SIG-M5 treated with dmso at 0.1 percent for 504 hours (cell line): ENCODE measurements at regions not wholly inside any gene's neighbourhood (a gene's known extent, or its start where the extent isn't known, plus 50 kb on each side); places are given as distances from the start of the nearest gene placed in this dataset.

ENCODE experiments used
- DNase-seq: peaks from one replicate; lab custom pipeline; 2025; ENCODE audit not compliant: unreplicated experiment; lab: John Stamatoyannopoulos, UW

DNA sequence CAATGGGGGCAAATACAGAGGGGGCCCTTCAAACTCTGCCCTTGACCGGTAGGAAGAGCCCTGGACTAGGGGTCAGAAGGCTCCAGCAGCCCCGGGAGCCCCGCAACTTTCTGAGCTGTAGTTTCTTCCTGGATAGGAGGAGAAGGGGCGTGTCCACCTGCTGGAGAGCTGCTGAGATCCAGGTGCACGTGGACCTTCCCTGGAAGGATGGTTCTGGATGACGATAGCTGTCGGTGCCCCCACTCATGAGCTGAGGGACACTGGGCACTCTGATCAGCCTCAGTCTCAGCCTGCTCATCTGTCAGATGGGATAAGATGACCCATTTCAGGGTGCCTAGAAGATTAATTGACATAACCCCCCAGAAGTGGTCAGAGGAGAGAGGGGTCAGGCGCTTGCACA lies 125.2 kb upstream of the HDAC4 start:
- DNase-seq, result no peak

DNA sequence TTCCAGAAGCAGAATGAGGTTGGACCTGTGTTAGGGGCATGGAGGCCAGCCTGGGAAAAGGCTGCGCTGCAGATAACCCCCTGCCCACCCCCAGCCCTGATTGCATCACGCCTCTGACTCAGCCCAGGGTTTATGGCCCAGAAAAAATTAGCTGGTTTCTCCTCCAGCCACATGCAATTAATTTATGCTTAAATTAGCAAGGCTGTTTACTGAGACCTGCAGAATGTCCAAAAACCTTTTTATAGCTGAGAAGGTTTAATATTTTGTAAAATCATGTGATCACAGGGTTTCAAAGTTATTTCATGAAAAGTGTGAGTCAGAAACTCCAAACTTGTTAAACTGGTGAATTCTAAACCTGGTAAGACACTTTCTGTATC lies 123.1 kb upstream of the HDAC4 start:
- DNase-seq, result peak; percentile 32

DNA sequence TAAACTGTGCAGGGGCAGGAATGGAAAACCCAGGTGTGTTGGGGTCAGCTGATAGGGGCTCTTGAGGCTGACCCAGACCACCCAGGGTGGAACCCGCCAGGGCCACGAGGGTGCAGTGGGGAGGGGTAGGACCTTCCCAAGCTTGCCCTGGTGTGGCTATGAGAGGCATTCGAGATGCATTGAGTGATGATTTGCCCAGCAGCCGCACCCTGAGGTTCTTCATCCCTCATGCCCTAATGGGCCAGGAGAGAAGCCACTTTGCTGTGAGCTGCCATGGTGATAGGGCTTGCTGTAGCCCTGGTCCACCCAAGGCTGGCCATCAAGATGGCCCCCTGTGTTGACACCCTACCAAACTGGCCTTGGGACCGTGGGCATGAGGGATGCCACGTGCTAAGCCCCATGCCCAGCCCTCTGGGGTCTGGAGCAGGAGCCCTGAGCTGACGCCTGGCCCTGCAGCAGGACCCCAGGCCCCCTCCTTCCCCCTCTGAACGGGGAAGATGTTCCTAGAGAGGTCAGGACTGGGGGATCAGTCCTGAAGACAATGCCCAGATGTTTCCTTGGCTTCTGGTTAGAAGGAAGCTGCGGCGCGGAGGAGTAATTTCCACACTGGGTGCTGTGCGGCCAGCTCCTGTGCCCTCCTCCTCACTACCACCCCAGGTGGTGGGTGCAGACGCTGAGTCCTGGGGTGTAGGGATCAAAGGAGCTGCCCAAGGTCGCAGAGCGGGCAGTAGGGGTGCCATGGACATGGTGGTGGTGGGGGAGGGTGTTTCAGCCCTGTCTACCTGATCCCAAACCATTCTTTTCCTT lies 122.5 kb upstream of the HDAC4 start:
- no peak for DNase-seq

DNA sequence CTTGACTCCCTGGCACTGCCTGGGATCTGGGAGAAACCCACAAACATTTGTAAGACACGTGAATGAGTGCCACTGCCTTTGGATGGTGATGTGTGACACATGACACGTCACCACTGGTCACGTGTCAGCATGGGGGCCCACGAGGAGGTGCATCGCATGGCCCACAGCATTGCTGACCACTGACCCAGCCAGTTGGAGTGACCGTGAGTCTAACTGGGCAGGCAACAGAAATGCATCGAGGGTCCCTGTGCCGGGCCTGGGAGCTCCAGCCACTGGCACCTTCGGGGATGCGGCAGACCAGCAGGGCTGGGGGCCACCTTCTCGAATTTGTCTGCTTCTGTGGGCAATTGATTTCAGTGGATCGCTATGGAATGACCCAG lies 121.9 kb upstream of the HDAC4 start:
- no peak for DNase-seq

DNA sequence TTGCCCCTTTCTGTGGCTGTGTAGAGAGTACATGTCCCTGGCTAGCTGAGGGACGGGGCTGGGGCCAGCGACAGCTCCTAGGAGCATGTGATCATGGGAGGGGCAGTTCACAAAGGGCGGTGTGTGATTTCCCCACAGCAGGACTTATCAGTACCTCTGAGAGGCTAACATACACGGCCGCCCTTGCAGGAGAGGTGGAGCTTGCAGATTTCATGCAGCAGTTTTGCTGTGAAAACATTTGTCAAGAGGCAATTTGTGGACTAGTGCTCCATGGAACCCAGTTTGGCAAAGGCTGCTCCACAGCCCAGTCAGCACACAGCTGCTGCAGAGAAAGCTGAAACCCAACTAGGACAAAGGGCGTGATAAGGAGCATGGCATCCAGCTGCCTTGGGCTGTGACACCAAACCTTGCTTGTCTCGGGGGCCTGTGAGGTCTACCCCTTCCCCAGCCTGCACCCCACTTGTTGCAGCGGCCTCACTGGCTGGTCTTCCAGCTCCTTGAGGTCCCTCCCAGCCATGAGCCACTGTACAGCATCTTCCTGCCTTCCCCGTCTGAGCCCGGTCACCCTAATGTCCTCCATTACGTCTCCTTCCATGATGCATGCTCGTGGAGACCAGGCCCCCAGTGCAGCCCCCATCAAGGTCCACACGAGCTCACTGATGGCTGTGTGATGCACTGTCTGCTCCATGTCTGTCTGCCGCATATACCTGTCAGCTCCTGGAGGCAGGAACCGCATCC lies 121.4 kb upstream of the HDAC4 start:
- no peak for DNase-seq

DNA sequence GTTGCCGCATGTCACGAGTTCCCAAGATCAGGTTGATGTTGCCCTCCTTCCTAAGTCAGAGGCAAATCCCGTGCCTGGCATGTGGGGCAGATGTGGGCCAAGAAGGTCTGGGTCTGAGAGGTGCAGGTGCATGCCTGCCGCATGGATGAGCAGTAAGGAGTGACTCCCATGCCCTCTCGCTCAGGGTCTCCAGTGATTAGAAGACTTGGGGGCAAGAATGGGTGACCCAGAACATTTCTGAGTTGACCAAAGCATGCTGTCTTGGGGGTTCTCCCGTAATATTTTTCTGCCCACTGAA lies 120.6 kb upstream of the HDAC4 start:
- no peak for DNase-seq

DNA sequence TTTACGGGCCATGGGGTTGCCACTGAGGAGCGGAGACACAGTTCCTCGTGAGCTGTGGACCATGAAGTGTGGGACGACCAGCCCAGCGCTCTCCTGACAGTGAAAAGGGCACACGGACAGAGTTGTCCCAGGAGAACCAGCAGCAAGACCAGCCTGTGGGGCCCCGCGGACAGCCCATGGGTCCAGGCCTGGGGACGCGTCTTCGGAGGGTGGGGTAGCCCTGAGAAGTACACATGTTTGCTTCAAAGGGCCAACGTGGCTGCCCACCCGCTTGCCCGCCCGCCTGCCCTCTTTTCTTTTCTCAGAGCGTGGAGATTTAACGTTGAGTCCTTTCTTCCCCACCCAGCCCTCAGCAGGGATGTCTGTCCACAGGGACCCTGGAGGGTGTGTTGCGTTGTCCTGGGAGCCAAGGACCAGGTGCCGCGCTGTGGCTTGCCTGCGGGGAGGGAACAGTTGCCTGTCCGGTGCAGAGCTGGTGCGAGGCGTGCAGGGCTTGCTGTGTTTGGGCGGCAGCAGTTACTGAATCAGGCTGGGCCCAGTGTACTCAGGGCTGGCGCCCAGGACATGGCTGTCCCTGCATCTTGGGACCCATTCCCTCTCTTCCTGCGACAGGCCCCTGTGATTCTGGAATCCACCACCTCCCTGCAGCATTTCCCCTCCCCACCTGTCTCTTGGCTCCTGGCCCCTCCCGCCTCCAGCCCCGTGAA lies 120.1 kb upstream of the HDAC4 start:
- no peak for DNase-seq

DNA sequence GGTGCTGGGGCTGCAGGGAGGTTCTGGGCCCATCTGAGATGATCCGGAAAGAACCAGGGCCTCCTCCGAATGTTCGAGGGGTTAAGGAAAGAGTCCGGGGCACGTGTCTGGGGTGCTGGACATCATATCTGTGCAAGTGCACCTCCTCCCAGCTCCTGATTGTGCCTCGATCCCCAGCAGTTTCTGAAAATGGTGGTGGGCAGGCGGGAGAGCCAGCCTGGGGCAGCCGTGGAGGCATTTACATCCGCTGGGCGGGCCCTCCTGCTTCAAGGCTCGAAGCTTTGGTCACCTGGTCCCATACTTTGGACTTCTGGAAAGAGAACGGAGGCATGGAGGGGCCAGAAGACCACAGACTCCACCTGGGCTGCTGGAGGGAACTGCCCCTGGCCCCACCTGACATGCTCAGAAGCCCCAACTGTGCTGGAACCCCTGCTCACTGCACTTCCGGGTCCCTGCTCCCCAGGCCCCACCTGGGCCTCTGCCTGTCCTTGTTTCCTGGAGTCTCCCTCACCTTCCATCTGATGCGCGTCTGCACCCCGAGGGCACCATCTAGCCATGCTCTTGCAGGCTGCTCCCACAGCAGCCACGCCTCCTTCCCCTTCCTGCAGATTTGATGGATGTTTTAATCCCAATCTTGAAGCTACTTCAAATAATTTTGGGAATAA lies 119.2 kb upstream of the HDAC4 start:
- DNase-seq, result no peak

DNA sequence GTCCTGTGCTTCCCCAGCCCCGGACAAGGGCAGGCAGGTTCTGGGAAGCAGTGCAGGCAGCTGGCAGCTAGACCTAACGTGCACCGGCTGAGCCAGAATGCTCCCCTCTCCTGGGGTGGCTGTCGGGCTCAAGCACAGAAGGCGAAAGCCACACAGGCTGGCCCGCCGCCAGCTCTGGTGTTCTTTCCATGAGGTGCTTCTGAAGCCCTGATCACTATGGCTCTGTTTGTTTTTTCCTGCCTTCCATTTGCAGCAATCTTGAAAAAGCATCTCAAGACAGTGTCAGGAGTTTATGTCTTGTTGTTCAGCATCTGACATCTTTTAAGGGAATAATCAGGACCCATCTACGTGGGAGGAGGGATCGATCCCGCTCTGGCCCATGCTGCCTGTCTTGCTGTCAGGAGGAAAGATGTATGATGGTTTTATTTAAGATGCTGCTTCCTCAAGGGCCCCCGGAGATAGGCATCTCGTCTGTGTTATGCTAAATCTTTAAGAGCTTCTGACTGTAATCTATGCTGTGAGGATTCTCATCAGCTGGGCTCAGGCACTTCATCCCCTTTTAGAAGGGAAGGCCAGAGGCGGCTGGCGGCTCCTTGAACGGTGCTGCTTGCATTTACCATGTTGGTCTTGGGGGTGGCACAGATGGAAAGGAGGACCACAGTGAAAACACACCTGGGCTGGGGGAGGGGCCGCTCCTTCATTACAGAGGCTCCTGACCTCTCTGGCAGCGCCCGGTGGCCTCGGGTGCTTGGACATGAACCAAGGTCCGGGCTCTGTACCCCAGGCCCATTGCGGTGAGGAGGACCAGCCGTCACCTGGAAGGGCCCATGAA lies 118.5 kb upstream of the HDAC4 start:
- no peak for DNase-seq

DNA sequence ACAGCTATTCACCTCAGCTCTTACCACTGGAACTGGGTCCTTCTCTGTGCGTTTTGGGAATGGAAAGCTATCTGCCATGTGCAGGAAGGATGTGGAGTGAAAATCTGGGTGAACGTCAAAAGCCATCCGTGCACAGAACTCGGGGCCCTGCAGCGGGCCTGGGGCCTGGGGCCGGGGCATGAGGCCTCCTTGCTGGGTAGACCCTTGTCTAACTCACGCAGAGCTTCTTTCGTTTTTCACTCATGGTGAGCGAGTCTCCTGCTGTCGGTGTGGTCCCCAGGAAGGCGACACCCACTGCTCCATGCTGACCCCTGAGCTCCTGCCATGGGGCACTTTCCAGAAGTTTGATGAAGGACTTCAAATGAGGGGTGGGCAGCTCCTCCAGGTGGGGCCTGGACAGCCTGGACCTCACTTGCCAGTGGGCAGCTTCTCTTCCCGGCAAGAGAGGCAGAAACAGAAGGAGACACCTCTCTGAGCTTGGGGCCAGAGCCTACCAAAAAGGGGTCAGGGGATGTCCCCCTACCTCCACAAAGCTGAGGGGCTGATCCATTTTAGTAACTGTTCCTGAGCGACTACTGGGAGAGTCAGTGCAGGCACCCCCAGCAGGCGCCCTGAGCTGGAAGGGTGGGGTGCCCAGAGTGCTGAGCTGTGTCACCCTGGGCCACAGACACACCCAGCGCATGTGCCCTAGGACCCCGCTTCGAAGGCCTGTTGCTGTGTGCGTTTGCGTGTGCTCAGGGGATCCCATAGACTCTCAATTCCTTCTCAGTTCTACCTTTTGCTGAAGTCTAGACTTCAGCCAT lies 117.7 kb upstream of the HDAC4 start:
- DNase-seq, result no peak

DNA sequence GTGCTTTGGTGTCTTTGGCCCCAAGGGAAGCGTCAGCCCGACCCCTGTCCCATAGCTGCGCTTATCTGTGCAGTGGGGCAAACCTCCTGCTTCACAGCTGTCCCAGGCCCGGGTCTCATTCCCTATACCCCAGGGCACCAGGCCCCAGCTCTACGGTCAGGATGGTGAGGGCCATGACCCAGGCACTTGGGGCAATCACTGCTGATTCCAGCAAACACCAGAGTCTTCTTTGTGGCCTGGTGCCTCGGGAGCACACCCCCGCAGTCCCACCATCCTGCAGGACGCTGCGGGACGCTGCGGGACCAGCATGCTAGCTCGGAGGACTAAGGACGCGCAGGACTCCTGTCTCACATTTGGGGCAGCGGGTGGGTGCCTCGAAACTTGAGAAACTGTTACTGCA lies 116.9 kb upstream of the HDAC4 start:
- no peak for DNase-seq

DNA sequence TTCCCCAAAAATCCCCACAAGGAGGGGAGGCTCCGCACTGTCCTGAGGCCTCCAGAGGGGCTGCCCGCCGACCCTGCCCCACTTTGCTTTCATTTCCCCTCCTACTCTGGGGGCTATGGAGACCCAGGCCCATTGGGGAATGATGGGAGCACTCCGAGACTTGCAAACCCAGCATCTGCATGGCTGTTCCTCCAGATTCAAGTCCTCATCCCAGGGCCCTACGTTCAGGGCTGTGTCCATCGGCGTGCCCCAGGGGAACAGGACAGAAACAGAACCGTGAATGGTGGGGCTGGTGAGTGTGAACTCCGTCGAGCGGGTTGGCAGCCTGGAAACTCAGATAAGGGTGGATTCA lies 116.1 kb upstream of the HDAC4 start:
- DNase-seq, result no peak

DNA sequence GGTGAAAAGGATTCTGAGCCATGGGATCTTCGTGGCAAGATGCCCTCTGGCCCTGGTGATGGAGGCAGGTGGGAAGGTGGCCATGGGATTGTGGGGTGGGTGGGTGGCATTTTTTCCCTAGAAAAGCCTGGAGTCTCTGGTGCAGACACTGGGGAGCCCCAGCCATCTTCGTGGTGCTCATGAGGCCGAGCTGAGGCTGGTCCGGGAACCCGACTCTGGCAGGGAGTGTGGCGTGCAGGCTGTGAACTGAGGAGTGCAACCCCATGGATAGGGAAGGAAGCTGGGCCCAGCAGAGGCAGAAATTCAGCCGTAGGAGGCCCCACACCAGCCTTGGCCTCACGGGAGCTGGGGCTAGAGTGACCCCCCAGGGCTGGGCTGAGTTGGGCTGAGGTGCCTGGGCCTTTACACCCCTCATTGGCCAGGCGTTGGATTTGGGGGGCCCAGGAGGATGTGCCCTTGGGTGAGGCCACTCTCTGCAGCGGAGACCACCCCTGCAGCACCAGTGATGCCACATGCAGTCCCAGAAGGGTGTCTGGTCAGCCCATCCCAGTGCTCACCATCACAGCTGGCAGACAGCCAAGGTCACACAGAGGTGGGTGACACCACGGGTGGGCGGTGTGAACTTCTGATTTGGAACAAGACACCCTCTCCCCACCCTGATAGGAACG lies 115.6 kb upstream of the HDAC4 start:
- DNase-seq, result no peak

DNA sequence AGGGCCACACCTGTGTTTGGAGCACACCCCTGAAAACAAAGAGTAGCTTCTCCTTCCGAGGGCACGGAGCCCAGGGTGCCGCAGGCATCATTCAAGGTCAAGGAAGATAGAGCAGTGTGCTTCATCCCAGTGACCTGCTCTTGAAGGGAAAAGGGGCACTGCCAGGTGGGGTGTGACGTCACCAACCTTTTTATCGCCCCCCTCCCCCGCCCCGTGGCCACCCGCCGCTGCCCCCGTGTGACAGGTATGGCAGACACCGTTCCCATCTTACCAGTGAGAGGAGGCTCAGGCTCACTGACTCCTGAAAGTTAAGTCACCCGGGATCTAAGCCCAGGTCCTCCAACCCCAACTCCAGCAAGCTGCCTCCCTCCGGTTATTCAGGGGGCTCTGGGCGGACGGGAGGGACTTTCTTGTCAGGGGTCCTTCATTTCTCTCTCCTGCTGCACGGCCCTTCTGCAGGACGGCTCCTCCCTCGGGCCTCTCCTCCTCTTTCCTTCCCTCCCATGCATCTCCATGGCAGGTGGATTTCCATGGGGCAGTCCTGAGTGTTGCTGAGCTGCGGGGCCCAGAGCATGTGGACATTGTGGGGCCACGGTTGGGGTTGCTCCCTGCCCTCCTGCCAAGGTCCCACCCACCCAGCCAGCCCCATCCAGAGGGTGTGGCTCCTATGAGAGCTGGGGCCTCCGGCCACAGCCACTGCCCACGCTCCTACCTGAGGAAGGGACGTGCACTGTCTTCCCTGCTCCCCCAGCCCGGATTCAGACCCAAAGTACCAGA lies 114.1 kb upstream of the HDAC4 start:
- DNase-seq, result no peak

DNA sequence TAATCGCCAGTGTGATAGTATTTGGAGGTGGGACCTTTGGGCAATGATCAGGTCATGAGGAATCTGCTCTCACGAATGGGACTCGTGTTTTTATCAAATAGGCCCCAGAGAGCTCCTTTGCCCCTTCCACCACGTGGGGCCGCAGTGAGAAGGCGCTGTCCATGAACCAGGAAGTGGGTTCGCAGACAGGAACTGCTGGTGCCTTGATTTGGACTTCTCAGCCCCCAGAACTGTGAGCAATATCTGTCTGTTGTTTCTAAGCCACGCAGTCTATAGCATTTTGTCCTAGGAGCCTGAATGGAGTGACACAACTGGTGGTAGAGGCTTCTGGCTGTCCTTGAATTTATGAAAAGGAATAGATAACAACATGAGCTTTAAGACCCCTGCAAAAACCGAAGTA lies 111.2 kb upstream of the HDAC4 start:
- DNase-seq, result no peak

DNA sequence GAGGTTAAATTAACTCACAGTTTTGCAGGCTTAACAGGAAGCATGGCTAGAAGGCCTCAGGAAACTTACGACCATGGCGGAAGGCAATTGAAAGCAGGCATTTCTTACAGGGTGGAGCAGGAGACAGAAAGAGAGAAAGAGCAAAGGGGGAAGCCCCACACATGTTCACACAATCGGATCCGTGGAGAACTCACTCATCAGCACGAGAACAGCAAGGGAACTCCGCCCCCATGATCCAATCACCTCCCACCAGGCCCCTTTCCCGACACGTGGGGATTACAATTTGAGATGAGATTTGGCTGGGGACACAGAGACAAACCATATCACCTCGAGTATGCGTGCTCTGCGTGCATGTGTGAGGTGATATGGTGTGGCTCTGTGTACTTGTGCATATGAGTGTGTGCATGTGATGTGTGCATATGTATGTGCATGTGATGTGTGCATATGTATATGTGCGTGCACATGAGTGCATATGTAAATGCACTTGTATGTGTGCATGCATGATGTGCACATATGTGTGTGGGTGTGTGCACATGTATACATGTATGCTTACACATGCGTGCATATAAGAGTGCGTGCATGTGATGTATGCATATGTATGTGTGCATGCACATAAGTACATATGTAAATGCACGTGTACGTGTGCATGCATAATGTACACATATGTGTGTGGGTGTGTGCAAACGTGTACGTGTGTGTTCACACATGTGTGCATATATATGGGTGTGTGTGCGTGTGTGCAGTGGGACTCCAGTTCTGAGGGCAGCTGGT lies 108.7 kb upstream of the HDAC4 start:
- DNase-seq, result no peak

DNA sequence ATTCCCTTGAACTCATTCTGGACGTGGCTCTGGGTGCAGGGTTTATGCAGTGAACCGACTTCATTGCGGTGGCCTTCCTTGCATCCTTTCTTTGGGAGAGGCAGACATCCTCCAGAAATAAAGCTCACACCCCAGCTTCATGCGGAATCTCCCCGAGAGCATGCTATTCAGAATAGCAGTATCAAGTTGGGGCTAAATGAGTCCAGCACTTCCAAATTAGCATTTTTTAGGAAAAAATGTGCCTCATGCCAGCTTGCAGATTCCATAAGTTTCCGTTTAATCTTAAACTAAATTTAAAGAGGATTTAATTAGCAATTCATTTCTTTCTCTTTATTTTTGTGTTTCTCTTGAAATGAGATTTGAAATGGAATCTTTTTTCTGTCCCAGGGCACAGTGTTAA lies 107.4 kb upstream of the HDAC4 start:
- no peak for DNase-seq

DNA sequence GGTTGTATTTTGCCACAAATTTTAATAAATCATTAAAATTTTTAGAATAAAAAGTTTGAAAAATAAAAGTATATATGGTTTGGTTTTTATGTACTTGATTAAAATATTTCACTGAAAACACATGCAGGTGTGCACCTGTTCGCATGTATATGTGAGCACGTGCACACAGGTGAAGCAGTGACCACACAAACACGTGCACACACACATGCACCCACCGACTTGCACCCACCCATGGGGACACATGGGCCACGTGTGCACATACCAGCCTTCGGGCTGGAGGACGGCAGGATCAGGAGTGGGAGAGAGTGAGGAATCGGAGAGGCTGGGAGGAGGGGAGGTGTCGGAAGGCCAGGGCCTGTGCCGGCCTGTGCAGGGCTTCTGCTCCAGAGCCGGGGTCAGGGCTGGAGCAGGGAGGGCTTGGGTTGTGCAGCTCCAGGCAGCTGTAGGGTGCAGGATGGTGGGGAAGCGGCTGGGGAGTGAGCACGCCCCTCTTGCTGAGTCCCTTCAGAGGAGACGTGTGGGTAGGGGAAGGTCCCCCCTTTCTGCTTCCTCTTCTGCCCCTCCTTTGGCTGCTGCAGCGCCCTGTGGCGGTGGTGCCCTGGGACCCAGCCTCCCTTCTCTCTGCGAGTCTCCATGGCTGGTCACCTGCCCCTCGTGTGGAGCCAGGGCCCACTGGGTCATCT lies 106.9 kb upstream of the HDAC4 start:
- peak; percentile 15 for DNase-seq
